ENCODE measurements at regions not wholly inside any gene's neighbourhood (a gene's known extent, or its start where the extent isn't known, plus 50 kb on each side); places are given as distances from the start of the nearest gene placed in this dataset.

DNA sequence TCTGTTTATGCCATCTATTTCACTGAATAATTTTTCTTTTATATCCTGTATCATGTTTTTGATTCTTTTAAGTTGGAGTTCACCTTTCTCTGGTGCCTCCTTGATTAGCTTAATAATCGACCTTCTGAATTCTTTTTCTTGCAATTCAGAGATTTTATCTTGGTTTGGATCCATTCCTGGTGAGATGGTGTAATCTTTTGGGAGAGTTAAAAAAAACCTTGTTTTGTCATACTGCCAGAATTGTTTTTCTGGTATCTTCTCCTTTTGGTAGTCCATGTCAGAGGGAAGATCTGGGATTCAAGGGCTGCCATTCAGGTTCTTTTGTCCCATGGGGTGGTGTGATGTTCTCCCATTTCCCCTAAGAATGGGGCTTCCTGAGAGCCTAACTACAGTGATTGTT is 800.8 kb upstream of the TYRP1 start:
- no peaks in the 10 kb centered on the region for H3K9me3 ChIP-seq
- H3K27ac Mint-ChIP-seq = no peak overlapping the region

DNA sequence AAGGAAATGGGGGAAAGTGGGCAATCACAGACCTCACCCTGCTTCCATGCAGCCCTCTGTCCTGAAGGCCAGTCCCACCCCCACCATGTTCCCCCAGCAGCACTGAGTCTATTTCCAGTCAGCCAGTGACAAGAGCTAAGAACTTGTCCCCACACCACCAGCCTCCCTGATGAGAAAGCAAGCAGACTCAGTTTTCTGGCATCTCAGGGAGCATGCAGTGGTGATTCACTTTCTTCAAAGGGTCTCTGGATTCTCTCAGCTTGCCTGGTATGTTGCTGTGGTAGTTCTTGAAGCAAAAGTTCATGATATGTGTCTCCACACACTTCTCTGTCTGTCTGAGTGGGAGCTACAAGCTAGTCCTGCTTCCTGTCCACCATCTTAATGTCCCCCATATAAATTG is 799.9 kb upstream of the TYRP1 start:
- Mint-ChIP-seq H3K27ac (no peak overlapping the region), H3K36me3 (no peaks in the 10 kb centered on the region), H3K9me3 (peaks cover 24 to 40% (median 29%) of the 10 kb centered on the region in 3 donors), H3K4me3 (no peak overlapping the region), H3K27me3 (no peaks in the 10 kb centered on the region), H3K4me1 (no peaks in the 10 kb centered on the region)
- Histone ChIP-seq H3K9me3 (no peaks in the 10 kb centered on the region), H3K4me3 (ENCODE audit: control insufficient read depth in 1 of 2, extremely low read depth in 1 of 2, low read length in 1 of 2) (no peak overlapping the region), H3K4me1 (ENCODE audit: control insufficient read depth in 1 of 2, extremely low read depth in 1 of 2, insufficient read depth in 2 of 2, low read length in 2 of 2) (no peaks in the 10 kb centered on the region), H3K27me3 (replicated peaks in 1 of 2; ENCODE audit: control insufficient read depth in 2 of 2, extremely low read depth in 1 of 2, insufficient read depth in 2 of 2, low read length in 1 of 2) (no peaks in the 10 kb centered on the region), H3K27ac (ENCODE audit: low read length) (no peak overlapping the region), H3K36me3 (ENCODE audit: control insufficient read depth in 2 of 2, extremely low read depth in 1 of 2, insufficient read depth in 1 of 2, low read length in 1 of 2) (no peaks in the 10 kb centered on the region)
- CTCF ChIA-PET = no interaction called here
- POLR2A ChIA-PET = no interaction called here
- ATAC-seq (replicated peaks in 1 of 4) (no peak), DNase-seq (no peak)

More for the DNA sequence above, 800.8 kb upstream of the TYRP1 start:
- H3K4me1 ChIP-seq (ENCODE audit: control insufficient read depth in 1 of 2, extremely low read depth in 1 of 2, insufficient read depth in 2 of 2, low read length in 2 of 2) = no peaks in the 10 kb centered on the region
- no peak for ATAC-seq (replicated peaks in 1 of 4)
- H3K27me3 Mint-ChIP-seq = no peaks in the 10 kb centered on the region
- H3K27ac ChIP-seq (ENCODE audit: low read length) = no peak overlapping the region
- WGBS (ENCODE audit: insufficient coverage) = 17% methylated on average over 1 of the region's 1 CpG
- no peaks in the 10 kb centered on the region for H3K36me3 ChIP-seq (ENCODE audit: control insufficient read depth in 2 of 2, extremely low read depth in 1 of 2, insufficient read depth in 1 of 2, low read length in 1 of 2)
- POLR2A ChIA-PET = no interaction called here
- DNase-seq = no peak
- H3K9me3 Mint-ChIP-seq = peaks cover 24 to 40% (median 33%) of the 10 kb centered on the region in 3 donors
- H3K4me1 Mint-ChIP-seq = no peaks in the 10 kb centered on the region
- H3K4me3 ChIP-seq (ENCODE audit: control insufficient read depth in 1 of 2, extremely low read depth in 1 of 2, low read length in 1 of 2) = no peak overlapping the region
- no peaks in the 10 kb centered on the region for H3K27me3 ChIP-seq (replicated peaks in 1 of 2; ENCODE audit: control insufficient read depth in 2 of 2, extremely low read depth in 1 of 2, insufficient read depth in 2 of 2, low read length in 1 of 2)
- H3K36me3 Mint-ChIP-seq = no peaks in the 10 kb centered on the region
- CTCF ChIA-PET = no interaction called here
- no peak overlapping the region for H3K4me3 Mint-ChIP-seq

DNA sequence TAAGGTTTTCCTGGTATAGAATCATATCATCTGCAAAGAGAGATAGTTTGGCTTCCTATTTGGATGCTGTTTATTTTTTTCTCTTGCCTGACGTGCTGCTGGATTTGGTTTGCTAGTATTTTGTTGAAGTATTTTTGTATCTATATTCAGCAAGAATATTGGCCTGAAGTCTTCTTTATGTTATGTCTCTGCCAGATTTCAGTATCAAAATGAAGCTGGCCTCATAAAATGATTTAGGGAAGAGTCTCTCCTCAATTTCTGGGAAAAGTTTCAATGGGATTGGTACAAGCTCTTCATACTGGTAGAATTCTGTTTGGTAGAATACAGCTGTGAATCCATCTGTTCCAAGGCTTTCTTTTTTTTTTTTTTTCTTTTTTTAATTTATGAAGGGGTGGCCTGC is 799.0 kb upstream of the TYRP1 start:
- no peaks in the 10 kb centered on the region for H3K4me1 Mint-ChIP-seq
- H3K36me3 Mint-ChIP-seq = no peaks in the 10 kb centered on the region
- Histone ChIP-seq H3K27ac (ENCODE audit: low read length) (no peak overlapping the region), H3K4me3 (ENCODE audit: control insufficient read depth in 1 of 2, extremely low read depth in 1 of 2, low read length in 1 of 2) (no peak overlapping the region), H3K36me3 (ENCODE audit: control insufficient read depth in 2 of 2, extremely low read depth in 1 of 2, insufficient read depth in 1 of 2, low read length in 1 of 2) (no peaks in the 10 kb centered on the region), H3K27me3 (replicated peaks in 1 of 2; ENCODE audit: control insufficient read depth in 2 of 2, extremely low read depth in 1 of 2, insufficient read depth in 2 of 2, low read length in 1 of 2) (no peaks in the 10 kb centered on the region), H3K9me3 (no peaks in the 10 kb centered on the region), H3K4me1 (ENCODE audit: control insufficient read depth in 1 of 2, extremely low read depth in 1 of 2, insufficient read depth in 2 of 2, low read length in 2 of 2) (no peaks in the 10 kb centered on the region)
- no peaks in the 10 kb centered on the region for H3K27me3 Mint-ChIP-seq
- H3K9me3 Mint-ChIP-seq = peaks cover 24 to 40% (median 29%) of the 10 kb centered on the region in 3 donors
- CTCF ChIA-PET = no interaction called here
- ATAC-seq (replicated peaks in 1 of 4) = no peak
- WGBS (ENCODE audit: insufficient coverage) = no CpG with 5 or more reads among the region's 1 CpG
- H3K4me3 Mint-ChIP-seq = no peak overlapping the region
- no peak for DNase-seq
- POLR2A ChIA-PET = no interaction called here
- H3K27ac Mint-ChIP-seq = no peak overlapping the region

DNA sequence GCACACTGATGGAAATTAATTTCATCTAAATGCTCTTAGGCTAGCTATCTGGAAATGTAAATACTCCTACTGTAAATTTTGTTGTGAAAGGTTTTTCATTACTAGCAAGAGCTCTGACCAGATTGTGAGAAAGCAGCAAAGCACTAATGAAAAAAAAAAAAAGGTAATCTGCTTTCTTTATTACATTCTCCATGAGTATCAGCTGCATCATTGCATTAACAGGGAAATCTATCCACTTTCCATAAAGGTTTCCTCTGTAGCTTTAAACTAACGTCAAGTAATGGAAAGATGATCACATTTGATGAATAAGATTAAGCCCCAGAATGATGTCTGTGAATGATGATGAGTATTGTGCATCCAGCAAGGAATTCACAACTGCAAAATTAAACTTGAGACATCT is 790.6 kb upstream of the TYRP1 start:
- no peaks in the 10 kb centered on the region for H3K27me3 ChIP-seq (replicated peaks in 1 of 2; ENCODE audit: control insufficient read depth in 2 of 2, extremely low read depth in 1 of 2, insufficient read depth in 2 of 2, low read length in 1 of 2)
- H3K9me3 Mint-ChIP-seq = peaks cover 8 to 23% (median 15%) of the 10 kb centered on the region in 3 donors
- no peak overlapping the region for H3K27ac ChIP-seq (ENCODE audit: low read length)
- WGBS (ENCODE audit: insufficient coverage) = no CpG with 5 or more reads among the region's 1 CpG
- no peak overlapping the region for H3K27ac Mint-ChIP-seq
- POLR2A ChIA-PET = no interaction called here
- no peak for DNase-seq
- ATAC-seq (replicated peaks in 1 of 4) = no peak
- no peak overlapping the region for H3K4me3 Mint-ChIP-seq
- H3K4me1 ChIP-seq (ENCODE audit: control insufficient read depth in 1 of 2, extremely low read depth in 1 of 2, insufficient read depth in 2 of 2, low read length in 2 of 2) = no peaks in the 10 kb centered on the region
- no peaks in the 10 kb centered on the region for H3K36me3 ChIP-seq (ENCODE audit: control insufficient read depth in 2 of 2, extremely low read depth in 1 of 2, insufficient read depth in 1 of 2, low read length in 1 of 2)
- no peak overlapping the region for H3K4me3 ChIP-seq (ENCODE audit: control insufficient read depth in 1 of 2, extremely low read depth in 1 of 2, low read length in 1 of 2)
- no peaks in the 10 kb centered on the region for H3K36me3 Mint-ChIP-seq
- no peaks in the 10 kb centered on the region for H3K27me3 Mint-ChIP-seq
- H3K4me1 Mint-ChIP-seq = no peaks in the 10 kb centered on the region
- CTCF ChIA-PET = interaction anchor here in 1 of 2 donors (0.6 kb wide), 1 partner anchor 869 kb away, joined by 3 read pairs; no protein-coding TSS in a partner anchor
- H3K9me3 ChIP-seq = peaks cover 2% of the 10 kb centered on the region

DNA sequence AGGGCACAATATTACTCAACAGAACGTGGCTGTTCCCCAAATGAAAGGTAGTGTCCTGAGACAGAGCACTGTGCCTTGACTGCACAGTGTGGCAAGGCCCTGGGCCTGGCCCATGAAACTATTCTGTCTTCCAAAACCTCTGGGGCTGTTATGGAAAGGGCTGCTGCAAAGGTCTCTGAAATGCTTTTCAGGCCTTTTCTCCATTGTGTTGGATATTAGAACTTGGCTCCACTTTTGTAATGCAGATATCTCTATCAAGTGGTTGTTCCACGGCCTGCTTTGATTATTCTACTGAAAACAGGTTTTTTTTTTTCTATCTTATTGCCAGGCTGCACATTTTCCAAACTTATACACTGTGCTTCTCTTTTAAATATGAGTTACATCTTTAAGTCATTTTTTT is 777.5 kb upstream of the TYRP1 start:
- Mint-ChIP-seq H3K9me3 (peaks cover 11 to 37% (median 34%) of the 10 kb centered on the region in 3 donors), H3K4me3 (no peak overlapping the region), H3K4me1 (no peaks in the 10 kb centered on the region), H3K27me3 (no peaks in the 10 kb centered on the region), H3K27ac (no peak overlapping the region), H3K36me3 (no peaks in the 10 kb centered on the region)
- ATAC-seq (replicated peaks in 1 of 4) (no peak), DNase-seq (no peak)
- Histone ChIP-seq H3K9me3 (no peaks in the 10 kb centered on the region), H3K4me1 (ENCODE audit: control insufficient read depth in 1 of 2, extremely low read depth in 1 of 2, insufficient read depth in 2 of 2, low read length in 2 of 2) (no peaks in the 10 kb centered on the region), H3K36me3 (ENCODE audit: control insufficient read depth in 2 of 2, extremely low read depth in 1 of 2, insufficient read depth in 1 of 2, low read length in 1 of 2) (no peaks in the 10 kb centered on the region), H3K27me3 (replicated peaks in 1 of 2; ENCODE audit: control insufficient read depth in 2 of 2, extremely low read depth in 1 of 2, insufficient read depth in 2 of 2, low read length in 1 of 2) (no peaks in the 10 kb centered on the region), H3K4me3 (ENCODE audit: control insufficient read depth in 1 of 2, extremely low read depth in 1 of 2, low read length in 1 of 2) (no peak overlapping the region), H3K27ac (ENCODE audit: low read length) (no peak overlapping the region)
- CTCF ChIA-PET = no interaction called here
- 42% methylated on average over 1 of the region's 2 CpGs for WGBS (ENCODE audit: insufficient coverage)
- POLR2A ChIA-PET = no interaction called here

DNA sequence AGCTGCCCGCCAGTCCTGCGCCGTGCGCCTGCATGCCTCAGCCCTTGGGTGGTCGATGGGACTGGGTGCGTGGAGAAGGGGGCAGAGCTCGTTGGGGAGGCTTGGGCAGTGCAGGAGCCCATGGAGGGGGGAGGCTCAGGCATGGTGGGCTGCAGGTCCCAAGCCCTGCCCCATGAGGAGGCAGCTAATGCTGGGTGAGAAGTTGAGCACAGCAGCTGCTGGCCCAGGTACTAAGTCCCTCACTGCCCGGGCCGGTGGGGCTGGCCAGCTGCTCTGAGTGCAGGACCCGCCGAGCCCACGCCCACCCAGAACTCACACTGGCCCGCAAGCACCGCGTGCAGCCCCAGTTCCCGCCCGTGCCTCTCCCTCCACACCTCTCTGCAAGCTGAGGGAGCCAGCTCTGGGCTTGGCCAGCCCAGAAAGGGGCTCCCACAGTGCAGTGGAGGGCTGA is 764.3 kb upstream of the TYRP1 start:
- Histone ChIP-seq H3K27ac (ENCODE audit: low read length) (no peak overlapping the region), H3K4me3 (ENCODE audit: control insufficient read depth in 1 of 2, extremely low read depth in 1 of 2, low read length in 1 of 2) (no peak overlapping the region), H3K9me3 (peaks cover 2% of the 10 kb centered on the region), H3K4me1 (ENCODE audit: control insufficient read depth in 1 of 2, extremely low read depth in 1 of 2, insufficient read depth in 2 of 2, low read length in 2 of 2) (no peaks in the 10 kb centered on the region), H3K27me3 (replicated peaks in 1 of 2; ENCODE audit: control insufficient read depth in 2 of 2, extremely low read depth in 1 of 2, insufficient read depth in 2 of 2, low read length in 1 of 2) (no peaks in the 10 kb centered on the region), H3K36me3 (ENCODE audit: control insufficient read depth in 2 of 2, extremely low read depth in 1 of 2, insufficient read depth in 1 of 2, low read length in 1 of 2) (no peaks in the 10 kb centered on the region)
- 92% methylated on average over 16 of the region's 17 CpGs for WGBS (ENCODE audit: insufficient coverage)
- Mint-ChIP-seq H3K27me3 (no peaks in the 10 kb centered on the region), H3K27ac (no peak overlapping the region), H3K4me1 (no peaks in the 10 kb centered on the region), H3K36me3 (no peaks in the 10 kb centered on the region), H3K9me3 (peaks cover 5 to 19% (median 18%) of the 10 kb centered on the region in 3 donors), H3K4me3 (no peak overlapping the region)
- POLR2A ChIA-PET = no interaction called here
- CTCF ChIA-PET = no interaction called here
- DNase-seq (no peak), ATAC-seq (replicated peaks in 1 of 4) (no peak)

DNA sequence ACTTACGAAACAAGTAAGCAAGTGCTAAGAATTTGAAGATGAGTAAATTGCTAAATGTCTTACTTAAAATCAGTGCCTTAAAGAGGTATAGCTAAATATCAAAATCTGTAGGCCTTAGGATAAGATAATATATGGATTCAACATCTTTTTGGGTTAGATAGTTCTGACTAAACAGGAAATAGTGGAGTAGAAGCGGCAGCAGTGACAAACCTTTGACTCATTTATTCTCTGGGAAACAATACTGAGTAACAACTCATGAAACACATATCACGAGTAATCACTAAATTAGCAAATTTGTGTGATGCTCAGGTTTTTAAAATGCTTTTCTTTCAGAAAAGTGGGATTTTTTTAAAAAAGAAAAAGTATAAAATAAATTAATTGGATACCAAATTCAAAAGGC is 762.1 kb upstream of the TYRP1 start:
- no CpG with 5 or more reads among the region's 3 CpGs for WGBS (ENCODE audit: insufficient coverage)
- DNase-seq (no peak), ATAC-seq (replicated peaks in 1 of 4) (no peak)
- H3K27me3 ChIP-seq (replicated peaks in 1 of 2; ENCODE audit: control insufficient read depth in 2 of 2, extremely low read depth in 1 of 2, insufficient read depth in 2 of 2, low read length in 1 of 2) = no peaks in the 10 kb centered on the region
- H3K9me3 ChIP-seq = no peaks in the 10 kb centered on the region
- no peak overlapping the region for H3K27ac ChIP-seq (ENCODE audit: low read length)
- H3K4me3 ChIP-seq (ENCODE audit: control insufficient read depth in 1 of 2, extremely low read depth in 1 of 2, low read length in 1 of 2) = no peak overlapping the region
- Mint-ChIP-seq H3K36me3 (no peaks in the 10 kb centered on the region), H3K4me3 (no peak overlapping the region), H3K27me3 (no peaks in the 10 kb centered on the region), H3K9me3 (peaks cover 0 to 21% (median 16%) of the 10 kb centered on the region in 3 donors), H3K27ac (no peak overlapping the region), H3K4me1 (no peaks in the 10 kb centered on the region)
- ChIA-PET CTCF (no interaction called here), POLR2A (no interaction called here)
- no peaks in the 10 kb centered on the region for H3K4me1 ChIP-seq (ENCODE audit: control insufficient read depth in 1 of 2, extremely low read depth in 1 of 2, insufficient read depth in 2 of 2, low read length in 2 of 2)
- no peaks in the 10 kb centered on the region for H3K36me3 ChIP-seq (ENCODE audit: control insufficient read depth in 2 of 2, extremely low read depth in 1 of 2, insufficient read depth in 1 of 2, low read length in 1 of 2)

All from T-cell (primary cell).